GM10266 (cell line): ENCODE measurements at regions not wholly inside any gene's neighbourhood (a gene's known extent, or its start where the extent isn't known, plus 50 kb on each side); places are given as distances from the start of the nearest gene placed in this dataset.

Experiments used
- DNase-seq: peaks from one replicate; pipeline ENCODE4 v3.0.0; 2012; ENCODE audit errors: extremely low spot score
- CTCF ChIP-seq: IDR thresholded peaks from 2 replicates; pipeline ENCODE4 v1.5.1; 2012; ENCODE audit warnings: mild to moderate bottlenecking, low read depth; ENCODE audit not compliant: control insufficient read depth, insufficient read depth; ENCODE audit errors: missing control alignments

- no peak for DNase-seq
Measured at GRCh38 chr14:39877577-39878190, 445.5 kb upstream of the FBXO33 start.

GRCh38 chr14:39876916-39877315 is 444.7 kb upstream of the FBXO33 start:
- TF ChIP-seq CTCF = no peak

More at GRCh38 chr14:39877577-39878190, 445.5 kb upstream of the FBXO33 start:
- no peak for TF ChIP-seq CTCF

GRCh38 chr14:39875028-39875427 is 442.8 kb upstream of the FBXO33 start:
- no peak for DNase-seq
- TF ChIP-seq CTCF = no peak

More at GRCh38 chr14:39876916-39877315, 444.7 kb upstream of the FBXO33 start:
- no peak for DNase-seq

DNA sequence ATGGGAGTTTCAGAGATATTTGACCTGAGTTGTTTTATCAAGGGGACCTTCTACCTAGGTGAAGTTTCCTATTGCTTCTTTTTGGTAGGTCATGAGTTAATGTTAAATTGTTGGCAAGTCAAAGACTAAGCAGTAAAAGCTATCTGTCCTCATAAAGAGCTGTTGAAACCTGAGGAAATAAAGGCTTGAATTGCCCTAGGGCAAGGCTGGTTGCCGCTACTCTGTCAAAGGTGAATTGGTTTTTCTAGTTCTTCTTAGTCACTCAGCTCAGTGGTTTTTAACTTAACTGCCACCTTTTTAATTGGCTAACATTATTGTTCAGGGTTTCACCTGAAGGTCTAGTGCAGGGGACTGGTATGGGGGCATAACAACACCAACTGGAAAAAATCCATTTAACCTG is 441.6 kb upstream of the FBXO33 start:
- TF ChIP-seq CTCF = no peak
- no peak for DNase-seq

DNA sequence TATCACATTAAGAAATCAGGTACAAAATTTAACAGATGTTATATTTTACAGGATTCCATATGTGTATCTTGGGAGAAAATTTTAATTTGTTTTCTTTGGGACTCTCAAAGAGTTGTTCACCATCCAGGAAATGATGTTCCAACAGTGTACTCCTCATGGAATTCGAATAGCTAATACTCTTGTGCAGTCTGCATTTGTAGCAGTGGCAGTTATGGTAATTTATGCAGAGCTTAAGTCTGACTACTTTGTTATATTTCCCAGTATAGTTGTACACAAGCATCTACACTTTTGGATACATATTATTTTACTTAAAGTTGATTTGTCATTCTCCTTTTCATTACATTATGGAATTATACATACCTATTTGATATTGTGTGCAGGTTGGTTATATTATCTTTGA is 436.7 kb upstream of the FBXO33 start:
- TF ChIP-seq CTCF = no peak
- DNase-seq = no peak

GRCh38 chr14:39868251-39868650 is 436.0 kb upstream of the FBXO33 start:
- DNase-seq = no peak
- no peak for TF ChIP-seq CTCF

DNA sequence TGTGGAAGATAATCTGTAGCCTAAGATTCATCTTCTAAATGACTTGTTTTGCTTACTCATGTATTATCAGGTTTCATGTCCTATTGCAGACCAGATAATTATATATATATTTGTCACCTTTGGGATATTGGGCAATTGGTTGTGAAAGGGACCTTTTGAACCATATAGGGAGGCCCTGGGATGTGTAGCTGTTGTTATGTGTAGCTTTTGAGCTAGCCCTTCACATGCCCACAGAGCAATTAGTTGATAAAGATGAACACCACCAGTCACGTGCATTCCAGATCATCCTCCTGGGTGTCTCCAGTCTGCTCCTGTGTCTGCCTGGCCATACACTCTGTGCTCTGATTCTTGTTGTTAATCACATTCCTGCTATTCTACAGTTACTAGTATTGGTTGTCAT is 431.2 kb upstream of the FBXO33 start:
- no peak for DNase-seq
- TF ChIP-seq CTCF = no peak
